Hepatocyte (in vitro differentiated cells): ENCODE measurements at regions not wholly inside any gene's neighbourhood (a gene's known extent, or its start where the extent isn't known, plus 50 kb on each side); places are given as distances from the start of the nearest gene placed in this dataset.

Experiments
- DNase-seq: peaks from one replicate; pipeline ENCODE4 v3.0.0-alpha.2; 2016; ENCODE audit warnings: low spot score
- H2AFZ ChIP-seq: fragments of 200-600 bp; sonication (generic); 2 replicates; pipeline ENCODE4 v1.6.0; 2016; ENCODE audit warnings: antibody characterized with exemption, mild to moderate bottlenecking
- H3K27ac ChIP-seq: fragments of 200-600 bp; sonication (generic); 2 replicates; pipeline ENCODE4 v1.5.1; 2016; ENCODE audit warnings: mild to moderate bottlenecking
- H3K27me3 ChIP-seq: fragments of 200-600 bp; sonication (generic); 2 replicates; pipeline ENCODE4 v1.6.1; 2016
- H3K36me3 ChIP-seq: fragments of 200-600 bp; sonication (generic); replicated peaks from 2 replicates; pipeline ENCODE4 v1.5.1; 2016; ENCODE audit warnings: low read depth; ENCODE audit not compliant: insufficient read depth
- H3K4me1 ChIP-seq: fragments of 200-600 bp; sonication (generic); 2 replicates; pipeline ENCODE4 v1.5.1; 2016; ENCODE audit warnings: mild to moderate bottlenecking, moderate library complexity; ENCODE audit not compliant: insufficient read depth
- H3K4me2 ChIP-seq: fragments of 200-600 bp; sonication (generic); 2 replicates; pipeline ENCODE4 v1.6.0; 2016
- H3K4me3 ChIP-seq: fragments of 200-600 bp; sonication (generic); 2 replicates; pipeline ENCODE4 v1.5.1; 2016; ENCODE audit warnings: mild to moderate bottlenecking
- H3K79me2 ChIP-seq: fragments of 200-600 bp; sonication (generic); 2 replicates; pipeline ENCODE4 v1.6.0; 2017; ENCODE audit warnings: mild to moderate bottlenecking
- H3K9me2 ChIP-seq: fragments of 200-600 bp; sonication (generic); replicated peaks from 2 replicates; pipeline ENCODE4 v1.6.0; 2017; ENCODE audit warnings: mild to moderate bottlenecking; ENCODE audit not compliant: insufficient read depth
- H3K9me3 ChIP-seq: fragments of 200-600 bp; sonication (generic); 2 replicates; pipeline ENCODE4 v1.5.1; 2016; ENCODE audit warnings: low read depth, mild to moderate bottlenecking
- H4K20me1 ChIP-seq: fragments of 200-600 bp; sonication (generic); 2 replicates; pipeline ENCODE4 v1.6.0; 2016; ENCODE audit warnings: mild to moderate bottlenecking; ENCODE audit not compliant: insufficient read depth, poor library complexity, severe bottlenecking
- EZH2 ChIP-seq: fragments of 200-600 bp; sonication (generic); IDR thresholded peaks from 2 replicates; pipeline ENCODE4 v1.6.1; 2016; ENCODE audit warnings: antibody characterized with exemption, mild to moderate bottlenecking, borderline replicate concordance
- EZH2phosphoT487 ChIP-seq: fragments of 200-600 bp; sonication (generic); IDR thresholded peaks from one replicate; pipeline ENCODE4 v1.6.1; 2018; ENCODE audit warnings: antibody characterized with exemption, mild to moderate bottlenecking, low read depth, moderate library complexity; ENCODE audit not compliant: unreplicated experiment, severe bottlenecking
- WGBS: methylation state at CpG from one replicate; pipeline ENCODE4 v1.1.6; 2016; ENCODE audit warnings: low lambda C conversion rate; ENCODE audit errors: missing lambda C conversion rate; 5-methylcytosine and 5-hydroxymethylcytosine counted together
- TF ChIP-seq, protein P1 (sequence below): fragments of 200-600 bp; sonication (generic); IDR thresholded peaks from 2 replicates; pipeline ENCODE4 v1.5.1; 2016; ENCODE audit warnings: antibody characterized with exemption, mild to moderate bottlenecking; ENCODE audit not compliant: poor library complexity

DNA sequence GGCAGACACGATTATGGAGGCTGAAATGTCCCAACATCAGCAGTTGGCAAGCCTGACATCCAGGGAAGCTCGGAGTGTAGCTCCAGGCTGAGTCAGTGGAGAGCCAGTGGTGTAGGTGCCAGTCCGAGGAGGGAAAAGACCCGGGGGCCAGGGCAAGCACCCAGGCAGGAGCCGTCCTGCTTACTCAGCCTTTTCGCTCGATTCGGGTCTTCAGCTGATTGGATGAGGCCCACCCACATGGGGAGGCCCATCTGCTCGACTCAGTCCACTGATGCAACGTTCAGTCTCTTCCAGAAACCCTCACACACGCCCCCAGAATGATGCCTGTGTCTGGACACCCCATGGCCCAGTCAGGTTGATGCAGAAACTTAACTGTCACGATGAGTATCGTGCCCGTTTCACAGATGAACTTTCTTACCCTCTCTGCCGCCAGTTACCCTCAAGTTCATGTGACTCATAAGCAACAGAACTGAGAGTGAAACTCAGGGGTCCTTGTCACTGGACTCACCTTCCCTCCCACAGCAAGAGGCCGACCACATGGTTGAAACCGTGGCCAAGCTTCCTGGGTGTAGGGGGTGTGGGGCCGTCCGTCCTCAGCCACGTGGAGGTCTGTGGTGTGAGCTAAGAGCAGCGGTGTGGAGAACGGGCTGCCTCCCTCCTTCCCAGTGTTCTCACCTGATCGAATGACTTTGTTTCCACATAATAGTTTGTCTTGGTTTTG, 197.4 kb upstream of the HDAC4 start:
- H3K79me2 ChIP-seq, result no peaks in the 10 kb centered on the region

DNA sequence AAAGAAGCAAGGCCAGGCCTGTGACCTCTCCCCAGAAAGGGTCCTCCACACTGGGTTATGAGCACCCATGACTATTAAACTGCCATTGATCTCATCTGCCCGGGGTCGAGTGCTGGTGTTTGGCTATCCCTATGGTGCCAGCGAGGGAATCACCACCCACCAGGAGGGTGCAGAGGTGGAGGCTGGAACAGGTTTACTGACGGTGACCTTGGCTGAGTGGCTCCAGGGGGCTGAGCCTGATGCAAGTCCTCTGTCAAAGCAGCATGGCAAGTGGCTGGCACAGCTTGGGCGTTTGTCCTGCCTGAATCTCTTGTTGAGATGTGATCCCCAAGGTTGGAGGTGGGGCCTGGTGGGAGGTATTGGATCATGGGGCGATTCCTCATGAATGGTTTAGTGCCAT, 196.4 kb upstream of the HDAC4 start:
- WGBS, result 89% methylated on average over 6 of the region's 6 CpGs
- H3K27ac ChIP-seq, result no peak overlapping the region
- no peaks in the 10 kb centered on the region for H3K4me1 ChIP-seq
- no peak overlapping the region for H3K4me2 ChIP-seq
- H3K9me2 ChIP-seq, result no peaks in the 10 kb centered on the region
- no peaks in the 10 kb centered on the region for H4K20me1 ChIP-seq
- no peak for DNase-seq
- H2AFZ ChIP-seq, result no peak overlapping the region
- no peaks in the 10 kb centered on the region for H3K36me3 ChIP-seq
- H3K9me3 ChIP-seq, result no peaks in the 10 kb centered on the region
- TF ChIP-seq EZH2phosphoT487 (no peak), EZH2 (no peak)
- TF ChIP-seq, protein P1, sequence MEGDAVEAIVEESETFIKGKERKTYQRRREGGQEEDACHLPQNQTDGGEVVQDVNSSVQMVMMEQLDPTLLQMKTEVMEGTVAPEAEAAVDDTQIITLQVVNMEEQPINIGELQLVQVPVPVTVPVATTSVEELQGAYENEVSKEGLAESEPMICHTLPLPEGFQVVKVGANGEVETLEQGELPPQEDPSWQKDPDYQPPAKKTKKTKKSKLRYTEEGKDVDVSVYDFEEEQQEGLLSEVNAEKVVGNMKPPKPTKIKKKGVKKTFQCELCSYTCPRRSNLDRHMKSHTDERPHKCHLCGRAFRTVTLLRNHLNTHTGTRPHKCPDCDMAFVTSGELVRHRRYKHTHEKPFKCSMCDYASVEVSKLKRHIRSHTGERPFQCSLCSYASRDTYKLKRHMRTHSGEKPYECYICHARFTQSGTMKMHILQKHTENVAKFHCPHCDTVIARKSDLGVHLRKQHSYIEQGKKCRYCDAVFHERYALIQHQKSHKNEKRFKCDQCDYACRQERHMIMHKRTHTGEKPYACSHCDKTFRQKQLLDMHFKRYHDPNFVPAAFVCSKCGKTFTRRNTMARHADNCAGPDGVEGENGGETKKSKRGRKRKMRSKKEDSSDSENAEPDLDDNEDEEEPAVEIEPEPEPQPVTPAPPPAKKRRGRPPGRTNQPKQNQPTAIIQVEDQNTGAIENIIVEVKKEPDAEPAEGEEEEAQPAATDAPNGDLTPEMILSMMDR, result no peak
- no peaks in the 10 kb centered on the region for H3K27me3 ChIP-seq
- H3K4me3 ChIP-seq, result no peak overlapping the region
- no peaks in the 10 kb centered on the region for H3K79me2 ChIP-seq

More for the DNA sequence above, 197.4 kb upstream of the HDAC4 start:
- no peak for TF ChIP-seq EZH2
- TF ChIP-seq EZH2phosphoT487, result no peak
- TF ChIP-seq, protein P1, result no peak
- H3K27ac ChIP-seq, result no peak overlapping the region
- no peak overlapping the region for H2AFZ ChIP-seq
- no peaks in the 10 kb centered on the region for H3K4me1 ChIP-seq
- H3K4me3 ChIP-seq, result no peak overlapping the region
- no peaks in the 10 kb centered on the region for H3K9me3 ChIP-seq
- 88% methylated on average over 22 of the region's 23 CpGs for WGBS
- no peaks in the 10 kb centered on the region for H3K36me3 ChIP-seq
- H3K27me3 ChIP-seq, result no peaks in the 10 kb centered on the region
- no peak for DNase-seq
- H3K4me2 ChIP-seq, result no peak overlapping the region
- H3K9me2 ChIP-seq, result no peaks in the 10 kb centered on the region
- no peaks in the 10 kb centered on the region for H4K20me1 ChIP-seq

DNA sequence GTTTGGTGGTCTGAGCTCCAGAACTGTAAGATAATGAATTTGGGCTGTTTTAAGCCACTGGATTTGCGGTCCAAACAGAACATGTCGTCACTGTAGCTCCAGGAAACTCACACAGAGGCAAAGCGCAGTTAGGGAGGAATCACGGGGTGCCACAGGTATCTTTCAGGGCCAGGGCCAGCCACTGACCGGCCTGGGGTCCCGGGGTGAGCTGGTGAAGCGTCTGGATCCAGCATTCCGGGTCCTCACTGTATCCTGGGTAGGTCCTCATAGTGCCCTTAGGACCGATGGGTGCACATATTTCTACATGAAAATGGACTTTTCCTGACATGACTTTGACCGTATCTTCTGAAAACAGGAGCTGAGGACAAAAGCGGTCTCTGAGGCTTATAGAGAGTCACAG, 196.0 kb upstream of the HDAC4 start:
- Histone ChIP-seq H3K27ac (no peak overlapping the region), H3K9me2 (no peaks in the 10 kb centered on the region), H3K4me1 (no peaks in the 10 kb centered on the region), H3K9me3 (no peaks in the 10 kb centered on the region), H3K4me2 (no peak overlapping the region), H3K36me3 (no peaks in the 10 kb centered on the region), H4K20me1 (no peaks in the 10 kb centered on the region), H3K4me3 (no peak overlapping the region), H2AFZ (no peak overlapping the region), H3K27me3 (no peaks in the 10 kb centered on the region), H3K79me2 (no peaks in the 10 kb centered on the region)
- TF ChIP-seq EZH2 (no peak), EZH2phosphoT487 (no peak)
- TF ChIP-seq, protein P1, result no peak
- 84% methylated on average over 11 of the region's 11 CpGs for WGBS
- no peak for DNase-seq
